CD14-positive monocyte (primary cell): ENCODE measurements at regions not wholly inside any gene's neighbourhood (a gene's known extent, or its start where the extent isn't known, plus 50 kb on each side); places are given as distances from the start of the nearest gene placed in this dataset.

Source experiments
- DNase-seq, 3 donors: peaks; one replicate each; pipeline ENCODE4 v3.0.0-alpha.2; 2011 to 2022
- H2AFZ ChIP-seq: 2 replicates; pipeline ENCODE4 v1.6.0; 2012; ENCODE audit warnings: mild to moderate bottlenecking, low read depth, low read length, inconsistent platforms; ENCODE audit not compliant: insufficient read depth, poor library complexity, severe bottlenecking
- H3K27ac ChIP-seq, 2 donors: 1 replicate in 1 of 2; 2 replicates in 1 of 2; pipeline ENCODE4 v1.5.1; 2012 to 2013; ENCODE audit warnings: low read length in 2 of 2, control low read depth in 1 of 2, inconsistent platforms in 1 of 2, low read depth in 1 of 2, mild to moderate bottlenecking in 1 of 2
- H3K27me3 ChIP-seq, 2 donors: one replicate each; pipeline versions ENCODE4 v1.6.0 to v1.6.1; 2011 to 2013; ENCODE audit warnings: low read length in 2 of 2; ENCODE audit not compliant: control insufficient read depth in 2 of 2, insufficient read depth in 2 of 2
- H3K36me3 ChIP-seq, 2 donors: replicated peaks in 1 of 2; 1 replicate in 1 of 2; 2 replicates in 1 of 2; pipeline versions ENCODE4 v1.5.1 to v1.6.1; 2012 to 2013; ENCODE audit warnings: low read length in 2 of 2, control low read depth in 1 of 2, inconsistent platforms in 1 of 2, mild to moderate bottlenecking in 1 of 2; ENCODE audit not compliant: insufficient read depth in 2 of 2, control insufficient read depth in 1 of 2
- H3K4me1 ChIP-seq, 2 donors: 1 replicate in 1 of 2; 2 replicates in 1 of 2; pipeline versions ENCODE4 v1.5.1 to v1.6.1; 2012 to 2013; ENCODE audit warnings: low read length in 2 of 2, control low read depth in 1 of 2, inconsistent platforms in 1 of 2, mild to moderate bottlenecking in 1 of 2, moderate library complexity in 1 of 2; ENCODE audit not compliant: insufficient read depth in 2 of 2, control insufficient read depth in 1 of 2
- H3K4me2 ChIP-seq: replicated peaks from 2 replicates; pipeline ENCODE3; 2012; ENCODE audit warnings: low read length, moderate library complexity, mild to moderate bottlenecking; ENCODE audit not compliant: poor library complexity, severe bottlenecking; ENCODE audit errors: extremely low read depth
- H3K4me3 ChIP-seq, 3 experiments: fragments of 200-600 bp in 1 of 3; sonication (generic) in 1 of 3; replicated peaks in 1 of 3; 1 replicate in 2 of 3; 2 replicates in 1 of 3; pipeline ENCODE4 v1.5.1; 2011 to 2013; ENCODE audit warnings: low read length in 3 of 3, mild to moderate bottlenecking in 3 of 3, control low read depth in 2 of 3, low read depth in 2 of 3, inconsistent platforms in 1 of 3, moderate library complexity in 1 of 3
- H3K79me2 ChIP-seq: 2 replicates; pipeline ENCODE4 v1.6.0; 2012; ENCODE audit warnings: mild to moderate bottlenecking, control low read depth, inconsistent platforms, low read length, moderate library complexity; ENCODE audit not compliant: insufficient read depth
- H3K9ac ChIP-seq: 2 replicates; pipeline ENCODE4 v1.6.0; 2017; ENCODE audit warnings: low read length, mild to moderate bottlenecking; ENCODE audit not compliant: insufficient read depth, poor library complexity, severe bottlenecking
- H3K9me3 ChIP-seq, 2 donors: replicated peaks in 1 of 2; 1 replicate in 1 of 2; 2 replicates in 1 of 2; pipeline versions ENCODE4 v1.5.1 to v1.6.1; 2012 to 2013; ENCODE audit warnings: low read length in 2 of 2, control low read depth in 1 of 2; ENCODE audit not compliant: control insufficient read depth in 1 of 2, insufficient read depth in 1 of 2
- H4K20me1 ChIP-seq: 2 replicates; pipeline ENCODE4 v1.6.0; 2012; ENCODE audit warnings: mild to moderate bottlenecking, low read length, control low read depth, moderate library complexity; ENCODE audit not compliant: insufficient read depth
- H3K27ac Mint-ChIP-seq, 7 donors: one replicate each; pipeline ENCODE4 v1.8.0; 2020; ENCODE audit warnings: mild to moderate bottlenecking in 7 of 7, mixed read lengths in 7 of 7, moderate library complexity in 6 of 7, inconsistent platforms in 2 of 7
- H3K27me3 Mint-ChIP-seq, 3 donors: one replicate each; pipeline ENCODE4 v1.8.0; 2021 to 2022; ENCODE audit warnings: low read depth in 3 of 3, mild to moderate bottlenecking in 3 of 3, mixed read lengths in 3 of 3, moderate library complexity in 3 of 3, inconsistent platforms in 1 of 3
- H3K36me3 Mint-ChIP-seq, 2 donors: one replicate each; pipeline ENCODE4 v1.8.0; 2020; ENCODE audit warnings: mixed read lengths in 2 of 2, inconsistent platforms in 1 of 2, mild to moderate bottlenecking in 1 of 2
- H3K4me1 Mint-ChIP-seq: one replicate; pipeline ENCODE4 v1.8.0; 2020; ENCODE audit warnings: mild to moderate bottlenecking, mixed read lengths
- H3K4me3 Mint-ChIP-seq, 2 donors: one replicate each; pipeline ENCODE4 v1.8.0; 2020; ENCODE audit warnings: mild to moderate bottlenecking in 2 of 2, mixed read lengths in 2 of 2, moderate library complexity in 1 of 2
- H3K9me3 Mint-ChIP-seq, 7 donors: one replicate each; pipeline ENCODE4 v1.8.0; 2020 to 2022; ENCODE audit warnings: mixed read lengths in 7 of 7, mild to moderate bottlenecking in 6 of 7, moderate library complexity in 6 of 7, inconsistent platforms in 2 of 7
- WGBS: methylation state at CpG from one replicate; pipeline ENCODE4 v1.1.5; 2013; ENCODE audit warnings: missing lambda C conversion rate; ENCODE audit not compliant: insufficient coverage; 5-methylcytosine and 5-hydroxymethylcytosine counted together
- intact Hi-C, 2 donors: fragments of 100-400 bp; cut with micrococcal nuclease; formaldehyde crosslinking; loops; one replicate each; pipeline versions ENCODE4 v1.15.0 to v1.15.1; 2023
- TF ChIP-seq, protein P1 (sequence below): fragments of 200-600 bp; IDR thresholded peaks from one replicate; pipeline ENCODE4 v1.8.0; 2022; ENCODE audit warnings: antibody characterized with exemption, mild to moderate bottlenecking

DNA sequence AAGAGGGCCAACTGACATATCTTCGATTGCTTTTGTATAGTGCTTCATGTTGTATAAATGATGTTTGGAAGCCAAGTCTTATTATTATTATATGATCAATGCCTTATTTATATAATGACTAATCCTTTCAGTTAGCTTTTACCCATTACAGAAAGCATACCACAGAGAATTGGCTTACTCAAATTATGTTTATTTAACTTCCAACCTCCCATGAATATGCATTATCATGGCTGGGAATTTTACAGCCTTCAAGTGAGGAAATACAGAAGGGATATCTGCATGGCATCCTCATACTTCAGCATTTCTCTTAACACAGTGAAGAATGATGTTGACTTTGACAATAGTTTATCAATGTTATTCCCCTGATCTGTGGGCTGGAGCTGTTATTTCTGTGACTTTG lies 225.9 kb upstream of the GAP43 start:
- Histone ChIP-seq H3K9ac (no peak overlapping the region), H3K27ac (no peak overlapping the region), H3K79me2 (no peaks in the 10 kb centered on the region), H3K27me3 (no peaks in the 10 kb centered on the region), H3K9me3 (no peaks in the 10 kb centered on the region), H4K20me1 (no peaks in the 10 kb centered on the region), H3K36me3 (no peaks in the 10 kb centered on the region), H3K4me2 (no peak overlapping the region), H3K4me3 (no peak overlapping the region), H2AFZ (no peak overlapping the region), H3K4me1 (no peaks in the 10 kb centered on the region)
- no CpG with 5 or more reads among the region's 1 CpG for WGBS
- TF ChIP-seq, protein P1, sequence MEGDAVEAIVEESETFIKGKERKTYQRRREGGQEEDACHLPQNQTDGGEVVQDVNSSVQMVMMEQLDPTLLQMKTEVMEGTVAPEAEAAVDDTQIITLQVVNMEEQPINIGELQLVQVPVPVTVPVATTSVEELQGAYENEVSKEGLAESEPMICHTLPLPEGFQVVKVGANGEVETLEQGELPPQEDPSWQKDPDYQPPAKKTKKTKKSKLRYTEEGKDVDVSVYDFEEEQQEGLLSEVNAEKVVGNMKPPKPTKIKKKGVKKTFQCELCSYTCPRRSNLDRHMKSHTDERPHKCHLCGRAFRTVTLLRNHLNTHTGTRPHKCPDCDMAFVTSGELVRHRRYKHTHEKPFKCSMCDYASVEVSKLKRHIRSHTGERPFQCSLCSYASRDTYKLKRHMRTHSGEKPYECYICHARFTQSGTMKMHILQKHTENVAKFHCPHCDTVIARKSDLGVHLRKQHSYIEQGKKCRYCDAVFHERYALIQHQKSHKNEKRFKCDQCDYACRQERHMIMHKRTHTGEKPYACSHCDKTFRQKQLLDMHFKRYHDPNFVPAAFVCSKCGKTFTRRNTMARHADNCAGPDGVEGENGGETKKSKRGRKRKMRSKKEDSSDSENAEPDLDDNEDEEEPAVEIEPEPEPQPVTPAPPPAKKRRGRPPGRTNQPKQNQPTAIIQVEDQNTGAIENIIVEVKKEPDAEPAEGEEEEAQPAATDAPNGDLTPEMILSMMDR, result no peak
- H3K27me3 Mint-ChIP-seq, result peaks cover 0 to 2% (median 0%) of the 10 kb centered on the region in 3 donors
- no peaks in the 10 kb centered on the region for H3K4me1 Mint-ChIP-seq
- intact Hi-C loops, result no loop called here
- no peak overlapping the region for H3K27ac Mint-ChIP-seq
- DNase-seq, result no peak
- H3K36me3 Mint-ChIP-seq, result no peaks in the 10 kb centered on the region
- H3K9me3 Mint-ChIP-seq, result peaks cover 0 to 2% (median 0%) of the 10 kb centered on the region in 7 donors
- H3K4me3 Mint-ChIP-seq, result no peak overlapping the region

DNA sequence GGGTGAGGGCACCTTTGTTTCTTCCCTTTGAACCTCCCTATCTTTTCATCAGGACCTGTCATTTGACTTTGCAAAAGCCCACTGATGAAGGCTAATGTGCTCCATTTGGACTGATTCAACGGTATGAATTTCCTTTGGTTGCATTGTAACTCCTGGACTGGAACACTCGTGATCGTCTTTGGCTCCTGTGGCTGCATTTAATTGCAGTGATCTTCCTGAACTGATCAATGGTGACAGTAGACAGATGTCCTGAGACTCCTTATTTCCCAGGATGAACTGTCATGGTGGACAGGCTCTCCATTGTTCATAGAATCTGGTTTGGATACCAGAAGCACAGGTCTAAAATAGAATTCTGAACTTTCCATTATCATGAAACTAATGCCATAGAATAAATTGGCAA lies 224.8 kb upstream of the GAP43 start:
- no peak for DNase-seq
- Histone ChIP-seq H3K9ac (no peak overlapping the region), H3K27me3 (no peaks in the 10 kb centered on the region), H3K4me3 (no peak overlapping the region), H4K20me1 (no peaks in the 10 kb centered on the region), H2AFZ (no peak overlapping the region), H3K79me2 (no peaks in the 10 kb centered on the region), H3K9me3 (no peaks in the 10 kb centered on the region), H3K4me2 (no peak overlapping the region), H3K27ac (no peak overlapping the region), H3K4me1 (no peaks in the 10 kb centered on the region), H3K36me3 (no peaks in the 10 kb centered on the region)
- intact Hi-C loops, result no loop called here
- Mint-ChIP-seq H3K27me3 (peaks cover 0 to 2% (median 2%) of the 10 kb centered on the region in 3 donors), H3K9me3 (peaks cover 0 to 2% (median 0%) of the 10 kb centered on the region in 7 donors), H3K36me3 (no peaks in the 10 kb centered on the region), H3K4me1 (no peaks in the 10 kb centered on the region), H3K27ac (no peak overlapping the region), H3K4me3 (no peak overlapping the region)
- 100% methylated on average over 1 of the region's 3 CpGs for WGBS
- TF ChIP-seq, protein P1, result no peak
